Glomerular visceral epithelial cell (primary cell): ENCODE measurements at regions not wholly inside any gene's neighbourhood (a gene's known extent, or its start where the extent isn't known, plus 50 kb on each side); places are given as distances from the start of the nearest gene placed in this dataset.

Experiments
- DNase-seq: peaks from one replicate; pipeline ENCODE4 v3.0.0-alpha.2; 2016; ENCODE audit errors: extremely low spot score

DNA sequence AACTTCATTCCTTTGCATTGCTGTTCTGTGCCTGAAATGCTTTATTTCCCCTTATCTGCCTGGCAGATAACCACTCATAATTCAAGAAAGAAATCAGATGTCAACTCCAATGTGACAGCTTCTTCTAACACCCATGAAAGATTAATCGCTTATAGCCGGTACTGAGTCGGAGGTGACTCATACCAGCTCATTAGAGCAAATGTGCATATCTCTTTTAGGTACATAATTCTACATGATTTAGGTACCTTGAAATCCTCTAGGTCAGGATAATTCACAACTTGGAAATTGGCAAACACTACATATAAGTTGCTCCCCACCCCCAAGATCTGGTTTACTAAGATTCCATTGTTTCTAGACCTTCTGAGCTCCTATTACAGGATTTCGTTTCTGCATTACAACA lies 554.4 kb upstream of the SORCS1 start:
- no peak for DNase-seq

- no peak for DNase-seq
These were observed 552.5 kb upstream of the SORCS1 start for GRCh38 chr10:107717046-107717445.

- no peak for DNase-seq
These were observed 551.1 kb upstream of the SORCS1 start for GRCh38 chr10:107715565-107715964.

- no peak for DNase-seq
These were observed 544.5 kb upstream of the SORCS1 start for GRCh38 chr10:107708981-107709380.

- DNase-seq = no peak
These were observed 541.7 kb upstream of the SORCS1 start for GRCh38 chr10:107706096-107706725.

DNA sequence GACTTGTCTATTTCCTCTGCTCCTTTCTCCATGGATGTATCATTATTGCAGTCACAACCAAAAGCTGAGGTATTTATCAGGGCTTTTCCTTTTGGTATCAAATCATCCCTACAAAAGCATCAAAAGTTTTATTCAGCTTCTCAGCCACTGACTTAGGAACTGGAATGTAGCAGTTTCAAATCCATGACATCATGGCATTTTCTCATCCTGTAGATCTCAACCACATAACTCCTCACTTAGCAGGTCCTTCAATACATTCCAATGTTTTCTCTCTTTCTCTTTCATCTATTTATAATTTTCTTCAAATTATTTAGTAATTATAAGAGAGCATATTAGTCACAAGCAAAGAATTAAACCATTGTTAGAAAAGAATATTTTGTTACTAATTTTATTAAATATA lies 537.4 kb upstream of the SORCS1 start:
- no peak for DNase-seq

DNA sequence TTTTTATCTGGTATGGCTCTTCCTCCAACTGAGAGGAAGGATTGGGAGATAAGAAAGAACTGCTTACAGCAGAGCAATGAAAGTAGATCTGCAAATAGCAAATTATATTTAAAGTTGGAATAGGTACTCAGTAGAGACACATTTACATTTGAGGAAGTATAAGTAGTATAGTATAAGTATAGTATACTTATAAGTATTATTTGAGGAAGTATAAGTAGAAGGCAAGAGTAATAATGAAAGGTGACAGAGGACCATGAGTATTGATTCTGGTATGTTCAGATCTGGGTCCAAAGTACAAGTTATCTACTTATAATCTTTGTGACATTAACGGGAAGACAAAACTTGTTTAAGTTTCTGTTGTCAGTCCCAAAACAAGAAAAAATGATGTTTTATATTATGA lies 527.6 kb upstream of the SORCS1 start:
- DNase-seq = no peak

- DNase-seq = no peak
These were observed 524.8 kb upstream of the SORCS1 start for GRCh38 chr10:107689323-107689722.

DNA sequence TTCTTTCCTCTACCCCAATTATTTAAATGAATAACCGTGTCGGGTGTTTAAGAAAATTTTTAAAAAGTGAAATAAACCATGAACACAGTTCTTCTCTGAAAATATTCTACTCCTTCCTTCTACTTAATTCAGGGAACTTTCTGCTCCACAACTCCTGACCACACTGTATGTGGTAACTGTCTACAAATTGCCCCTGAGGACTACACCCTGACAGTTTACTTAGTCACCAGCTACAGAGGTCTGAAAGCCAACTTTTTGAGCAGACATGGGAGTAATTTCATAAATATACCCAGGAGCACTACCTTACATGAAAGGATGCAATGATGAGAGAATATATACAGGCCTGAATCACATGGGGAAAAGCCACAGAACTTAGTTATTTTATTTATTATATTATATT lies 523.2 kb upstream of the SORCS1 start:
- no peak for DNase-seq

DNA sequence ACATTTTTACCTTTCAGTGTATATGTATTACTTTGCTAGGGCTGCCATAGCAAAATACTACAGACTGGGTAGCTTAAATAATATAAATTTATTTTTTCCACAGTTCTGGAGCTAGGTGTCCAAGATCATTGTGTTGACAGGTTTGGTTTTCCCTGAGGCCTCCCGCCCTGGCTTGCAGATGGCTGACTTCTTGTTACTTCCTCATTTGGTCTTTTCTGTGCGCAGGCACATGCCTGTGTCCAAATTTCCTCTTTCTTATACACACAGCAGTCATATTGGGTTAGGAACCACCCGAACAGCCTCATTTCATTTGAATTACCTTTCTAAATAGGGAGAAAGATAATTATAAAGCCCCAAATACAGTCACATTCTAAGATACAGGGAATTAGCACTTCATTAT lies 521.6 kb upstream of the SORCS1 start:
- DNase-seq = no peak

- DNase-seq = no peak
These were observed 507.5 kb upstream of the SORCS1 start for GRCh38 chr10:107671960-107672359.

- DNase-seq = no peak
These were observed 501.7 kb upstream of the SORCS1 start for GRCh38 chr10:107666214-107666613.

GRCh38 chr10:107665459-107665858 lies 501.0 kb upstream of the SORCS1 start:
- DNase-seq = no peak

DNA sequence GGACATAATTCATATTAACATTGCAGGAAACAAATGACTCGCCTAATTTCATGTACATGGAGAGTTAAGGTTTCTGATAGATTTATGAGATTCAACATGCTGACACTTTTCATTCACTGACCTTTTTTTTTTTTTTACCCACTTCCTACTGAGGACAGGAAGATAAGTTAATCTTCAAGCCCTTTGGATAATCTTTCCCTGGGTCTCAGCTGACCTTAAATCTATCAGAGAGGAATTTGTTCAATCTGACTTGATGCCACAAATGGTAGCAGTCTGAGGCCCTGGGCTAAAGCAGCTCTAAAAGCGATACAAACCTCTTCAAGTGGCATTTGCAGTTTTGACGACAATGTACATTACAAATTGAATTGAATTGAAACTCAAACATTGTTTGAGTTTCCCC lies 493.3 kb upstream of the SORCS1 start:
- DNase-seq = no peak

- DNase-seq = no peak
These were observed 492.4 kb upstream of the SORCS1 start for GRCh38 chr10:107656932-107657331.

DNA sequence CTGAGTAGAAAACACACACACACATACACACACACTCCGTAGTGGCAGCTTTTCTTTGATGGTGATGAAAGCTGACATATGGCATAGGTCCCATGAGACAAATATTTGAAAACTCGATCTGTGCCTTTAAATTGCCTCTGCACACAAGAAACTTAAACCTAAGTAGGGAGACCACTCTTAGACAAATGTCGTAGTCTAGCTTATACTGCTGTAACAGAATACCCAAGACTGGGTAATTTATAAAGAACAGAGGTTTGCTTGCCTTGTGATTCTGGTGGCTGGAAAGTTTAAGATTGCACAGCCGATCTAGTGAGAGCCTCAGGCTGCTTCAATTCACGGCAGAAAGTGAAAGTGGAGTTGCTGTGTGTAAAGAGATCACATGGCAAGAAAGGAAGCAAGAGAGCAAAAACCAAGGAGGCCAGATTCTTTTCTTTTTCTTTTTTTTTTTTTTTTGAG lies 489.4 kb upstream of the SORCS1 start:
- DNase-seq = peak; percentile 5

DNA sequence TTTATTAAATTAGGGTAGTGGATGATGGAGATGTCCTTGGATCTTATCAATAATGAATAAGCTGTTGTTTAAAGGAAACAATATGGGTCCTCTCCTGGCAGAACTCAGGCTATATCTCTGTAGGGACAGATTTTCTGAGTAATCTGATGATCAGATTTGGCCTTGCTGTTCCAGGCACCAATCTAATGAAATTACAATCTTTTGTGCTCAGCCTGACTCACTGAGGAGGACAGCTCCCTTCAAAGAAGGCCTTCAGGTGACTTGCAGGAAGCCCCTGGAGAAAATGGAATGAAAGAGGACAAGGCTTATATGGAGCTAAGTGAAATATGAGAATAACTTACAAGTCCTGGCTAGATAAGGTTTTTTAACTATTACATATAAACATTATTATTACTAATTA lies 486.4 kb upstream of the SORCS1 start:
- DNase-seq = no peak

DNA sequence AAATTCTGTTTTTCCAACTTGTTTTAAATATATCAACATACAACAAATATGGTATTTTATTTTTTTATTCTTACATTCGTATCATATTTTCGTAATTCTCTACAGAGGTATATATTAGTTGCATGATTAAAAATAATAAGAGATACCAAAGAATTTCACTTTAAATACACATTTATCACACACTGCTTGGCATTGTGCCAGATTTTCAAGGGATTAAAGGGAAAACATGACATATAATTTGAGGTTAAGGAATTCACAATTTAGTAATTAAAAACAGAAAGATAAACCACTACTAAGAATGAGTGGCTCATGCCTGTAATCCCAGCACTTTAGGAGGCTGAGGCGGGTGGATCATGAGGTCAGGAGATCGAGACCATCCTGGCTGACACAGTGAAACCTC lies 484.7 kb upstream of the SORCS1 start:
- DNase-seq = no peak

- DNase-seq = no peak
These were observed 483.0 kb upstream of the SORCS1 start for GRCh38 chr10:107647462-107647861.

- DNase-seq = no peak
These were observed 467.4 kb upstream of the SORCS1 start for GRCh38 chr10:107631876-107632275.

- DNase-seq = no peak
These were observed 462.4 kb upstream of the SORCS1 start for GRCh38 chr10:107626862-107627261.

DNA sequence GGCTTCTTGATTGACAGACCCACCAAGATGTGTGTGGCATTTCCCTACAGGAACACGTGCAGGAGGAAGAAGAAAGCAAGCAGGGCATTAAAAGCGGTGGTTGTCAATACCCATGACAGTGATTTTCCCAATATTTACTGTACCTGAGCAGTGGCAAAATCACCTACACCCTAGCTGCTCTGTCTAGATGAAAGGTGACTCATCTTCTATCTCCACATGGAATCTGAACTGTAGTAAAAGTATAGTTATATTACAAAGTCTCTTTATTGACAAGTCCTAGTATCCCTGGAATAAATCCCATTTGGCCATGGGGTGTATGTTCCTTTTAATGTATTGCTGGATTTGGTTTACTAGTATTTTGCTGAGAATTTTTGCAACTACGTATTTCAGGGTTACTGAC lies 458.8 kb upstream of the SORCS1 start:
- no peak for DNase-seq

DNA sequence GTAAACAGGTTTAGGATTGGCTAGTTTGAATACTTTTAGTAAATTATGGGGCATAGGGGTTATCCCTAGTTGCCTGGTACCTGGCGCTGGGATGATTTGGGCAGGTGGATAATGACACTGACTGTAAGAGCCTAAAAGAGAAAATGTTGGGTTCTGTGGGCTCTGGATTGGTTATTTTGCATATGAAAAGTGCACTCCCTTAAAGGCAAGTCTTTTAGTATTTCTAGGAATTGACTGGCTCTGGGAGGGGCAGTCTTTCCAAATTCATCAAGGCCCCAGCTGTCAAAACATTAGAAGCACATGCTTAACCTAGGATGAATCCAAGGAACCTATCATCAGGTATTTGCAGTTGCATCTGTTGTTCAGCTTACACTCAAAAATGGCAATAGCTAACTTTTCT lies 454.6 kb upstream of the SORCS1 start:
- no peak for DNase-seq

DNA sequence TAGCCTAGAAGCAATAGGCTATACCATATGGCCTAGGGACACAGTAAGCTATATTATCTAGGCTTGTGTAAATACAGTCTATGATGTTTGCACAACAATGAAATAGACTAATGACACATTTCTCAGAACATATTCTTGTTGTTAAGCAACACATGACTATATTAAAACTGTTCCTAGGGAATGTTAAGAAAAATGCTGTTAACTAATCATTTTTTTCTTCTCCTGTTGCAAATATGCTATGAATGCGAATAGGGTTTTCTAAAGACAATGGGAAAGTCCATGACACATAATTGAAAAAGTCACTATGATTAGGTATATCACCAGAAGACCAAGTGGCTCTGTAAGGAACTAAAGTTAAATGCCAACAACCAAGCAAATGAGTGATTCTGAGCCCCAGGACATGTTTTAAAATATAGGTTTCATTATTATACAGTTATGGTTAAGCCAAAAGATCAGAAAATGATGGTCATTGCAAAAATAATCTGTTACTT lies 454.0 kb upstream of the SORCS1 start:
- DNase-seq = no peak
